ENCODE measurements at regions not wholly inside any gene's neighbourhood (a gene's known extent, or its start where the extent isn't known, plus 50 kb on each side); places are given as distances from the start of the nearest gene placed in this dataset.
"Not testable (repeated sequence)": the region's sequence is repeated elsewhere in the genome, so short reads cannot be mapped to it uniquely, and the experiment has no call there.

GRCh38 chr18:39359636-39360035, 1794.0 kb upstream of the CELF4 start:
- DNase-seq: no peak

- no peak for DNase-seq
These were observed 1785.3 kb upstream of the CELF4 start for GRCh38 chr18:39350945-39351344.

- DNase-seq: no peak
These were observed 1784.2 kb upstream of the CELF4 start for GRCh38 chr18:39349801-39350200.

GRCh38 chr18:39348757-39349156, 1783.2 kb upstream of the CELF4 start:
- DNase-seq: no peak

GRCh38 chr18:39347701-39348100, 1782.1 kb upstream of the CELF4 start:
- DNase-seq: no peak

- no peak for DNase-seq
These were observed 1781.3 kb upstream of the CELF4 start for GRCh38 chr18:39346916-39347315.

GRCh38 chr18:39345321-39345720, 1779.7 kb upstream of the CELF4 start:
- DNase-seq: no peak

- no peak for DNase-seq
These were observed 1778.9 kb upstream of the CELF4 start for GRCh38 chr18:39344487-39344886.

GRCh38 chr18:39341129-39341528, 1775.5 kb upstream of the CELF4 start:
- DNase-seq: no peak

GRCh38 chr18:39340418-39340817, 1774.8 kb upstream of the CELF4 start:
- DNase-seq: no peak

GRCh38 chr18:39329496-39330275, 1764.1 kb upstream of the CELF4 start:
- no peak for DNase-seq

- no peak for DNase-seq
These were observed 1761.2 kb upstream of the CELF4 start for GRCh38 chr18:39326772-39327171.

- DNase-seq: no peak
These were observed 1760.4 kb upstream of the CELF4 start for GRCh38 chr18:39325973-39326372.

- no peak for DNase-seq
These were observed 1753.5 kb upstream of the CELF4 start for GRCh38 chr18:39319141-39319540.

GRCh38 chr18:39318462-39318861, 1752.9 kb upstream of the CELF4 start:
- DNase-seq: no peak

- no peak for DNase-seq
These were observed 1752.4 kb upstream of the CELF4 start for GRCh38 chr18:39318008-39318407.

- DNase-seq: no peak
These were observed 1749.0 kb upstream of the CELF4 start for GRCh38 chr18:39314595-39314994.

GRCh38 chr18:39313992-39314391, 1748.4 kb upstream of the CELF4 start:
- DNase-seq: no peak

GRCh38 chr18:39311111-39311712, 1745.6 kb upstream of the CELF4 start:
- DNase-seq: no peak

- not testable (repeated sequence) for DNase-seq
These were observed 1743.4 kb upstream of the CELF4 start for GRCh38 chr18:39308931-39309521.

GRCh38 chr18:39305766-39306165, 1740.2 kb upstream of the CELF4 start:
- DNase-seq: no peak

- DNase-seq: no peak
These were observed 1736.9 kb upstream of the CELF4 start for GRCh38 chr18:39302481-39302880.

GRCh38 chr18:39299152-39299551, 1733.6 kb upstream of the CELF4 start:
- DNase-seq: no peak

GRCh38 chr18:39297225-39297624, 1731.6 kb upstream of the CELF4 start:
- DNase-seq: no peak
